ENCODE measurements at regions not wholly inside any gene's neighbourhood (a gene's known extent, or its start where the extent isn't known, plus 50 kb on each side); places are given as distances from the start of the nearest gene placed in this dataset.

DNA sequence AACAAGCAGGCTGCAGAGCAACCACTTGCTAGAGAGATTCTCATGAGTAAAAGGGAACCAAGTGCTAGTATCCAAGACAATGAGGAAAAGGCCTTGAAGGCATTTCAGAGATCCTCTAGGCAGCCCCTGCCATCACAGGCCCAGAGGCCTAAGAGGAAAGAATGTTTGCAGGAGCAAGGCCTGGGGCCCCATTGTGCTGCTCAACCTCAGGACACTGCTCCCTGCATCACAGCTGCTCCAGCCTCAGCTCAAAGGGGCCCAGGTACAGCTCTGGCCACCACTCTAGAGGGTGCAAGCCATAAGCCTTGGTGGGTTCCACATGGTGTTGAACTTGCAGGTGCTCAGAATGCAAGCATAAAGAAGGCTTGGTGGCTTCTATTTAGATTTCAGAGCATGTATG is 243.0 kb upstream of the RPL38 start:
- no peak for DNase-seq (ENCODE audit: low read depth)
- TF ChIP-seq, protein P1, sequence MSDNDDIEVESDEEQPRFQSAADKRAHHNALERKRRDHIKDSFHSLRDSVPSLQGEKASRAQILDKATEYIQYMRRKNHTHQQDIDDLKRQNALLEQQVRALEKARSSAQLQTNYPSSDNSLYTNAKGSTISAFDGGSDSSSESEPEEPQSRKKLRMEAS (IDR thresholded peaks at IDR 0.05; ENCODE audit: low read depth, low read length) = no peak
- TF ChIP-seq, protein P2, sequence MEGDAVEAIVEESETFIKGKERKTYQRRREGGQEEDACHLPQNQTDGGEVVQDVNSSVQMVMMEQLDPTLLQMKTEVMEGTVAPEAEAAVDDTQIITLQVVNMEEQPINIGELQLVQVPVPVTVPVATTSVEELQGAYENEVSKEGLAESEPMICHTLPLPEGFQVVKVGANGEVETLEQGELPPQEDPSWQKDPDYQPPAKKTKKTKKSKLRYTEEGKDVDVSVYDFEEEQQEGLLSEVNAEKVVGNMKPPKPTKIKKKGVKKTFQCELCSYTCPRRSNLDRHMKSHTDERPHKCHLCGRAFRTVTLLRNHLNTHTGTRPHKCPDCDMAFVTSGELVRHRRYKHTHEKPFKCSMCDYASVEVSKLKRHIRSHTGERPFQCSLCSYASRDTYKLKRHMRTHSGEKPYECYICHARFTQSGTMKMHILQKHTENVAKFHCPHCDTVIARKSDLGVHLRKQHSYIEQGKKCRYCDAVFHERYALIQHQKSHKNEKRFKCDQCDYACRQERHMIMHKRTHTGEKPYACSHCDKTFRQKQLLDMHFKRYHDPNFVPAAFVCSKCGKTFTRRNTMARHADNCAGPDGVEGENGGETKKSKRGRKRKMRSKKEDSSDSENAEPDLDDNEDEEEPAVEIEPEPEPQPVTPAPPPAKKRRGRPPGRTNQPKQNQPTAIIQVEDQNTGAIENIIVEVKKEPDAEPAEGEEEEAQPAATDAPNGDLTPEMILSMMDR (IDR thresholded peaks at IDR 0.05; ENCODE audit: low read depth, low read length) = no peak
- no peak for TF ChIP-seq POLR2A (IDR thresholded peaks at IDR 0.05; ENCODE audit: extremely low read depth, insufficient read length)
- TF ChIP-seq MYC (IDR thresholded peaks at IDR 0.05; ENCODE audit: low read depth, low read length) = no peak
- no peak overlapping the region for H3K4me3 ChIP-seq (ENCODE audit: low read depth, low read length)

DNA sequence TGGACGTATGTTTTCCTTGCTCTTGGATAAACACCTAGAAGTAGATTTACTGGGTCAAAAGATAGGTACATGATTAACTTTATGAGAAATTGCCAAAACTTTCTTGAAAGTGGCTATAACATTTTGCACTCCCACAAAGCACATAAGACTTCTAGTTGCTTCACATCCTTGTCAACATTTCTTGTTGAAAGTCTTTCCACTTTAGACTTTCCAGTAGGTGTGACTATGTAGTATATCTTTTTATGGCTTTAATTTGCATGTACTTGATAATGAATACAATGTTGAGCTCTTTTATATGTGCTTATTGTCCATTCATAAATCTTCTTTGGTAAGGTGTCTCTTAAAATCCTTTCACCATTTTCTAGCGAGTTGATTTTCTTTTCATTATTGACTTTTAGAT is 241.2 kb upstream of the RPL38 start:
- DNase-seq (ENCODE audit: low read depth) = no peak
- no peak overlapping the region for H3K4me3 ChIP-seq (ENCODE audit: low read depth, low read length)
- TF ChIP-seq, protein P1 (IDR thresholded peaks at IDR 0.05; ENCODE audit: low read depth, low read length) = no peak
- TF ChIP-seq, protein P2 (IDR thresholded peaks at IDR 0.05; ENCODE audit: low read depth, low read length) = no peak
- TF ChIP-seq MYC (IDR thresholded peaks at IDR 0.05; ENCODE audit: low read depth, low read length) = no peak

DNA sequence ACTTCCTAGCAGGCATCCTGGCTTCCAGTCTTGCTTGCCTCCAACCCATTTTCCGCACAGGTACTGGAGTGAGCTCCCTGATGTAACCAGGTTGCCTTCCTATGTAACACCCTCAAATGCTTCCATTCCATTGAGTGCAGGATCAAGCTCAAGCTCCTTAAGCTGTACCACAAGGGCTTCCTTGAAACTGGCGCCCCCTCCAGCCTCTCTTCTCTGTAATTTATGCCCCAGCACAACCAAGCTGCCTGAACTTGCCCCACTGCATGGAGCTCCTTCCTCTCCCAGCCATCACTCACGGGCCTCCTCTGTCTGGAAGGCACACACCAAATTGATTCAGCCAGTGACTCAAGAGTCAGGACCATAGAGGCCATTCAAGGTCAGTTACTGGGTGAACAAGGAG is 234.8 kb upstream of the RPL38 start:
- TF ChIP-seq POLR2A (IDR thresholded peaks at IDR 0.05; ENCODE audit: extremely low read depth, insufficient read length) (no peak), MYC (IDR thresholded peaks at IDR 0.05; ENCODE audit: low read depth, low read length) (no peak)
- TF ChIP-seq, protein P2 (IDR thresholded peaks at IDR 0.05; ENCODE audit: low read depth, low read length) = no peak
- TF ChIP-seq, protein P1 (IDR thresholded peaks at IDR 0.05; ENCODE audit: low read depth, low read length) = no peak
- H3K4me3 ChIP-seq (ENCODE audit: low read depth, low read length) = no peak overlapping the region
- DNase-seq (ENCODE audit: low read depth) = peak; percentile 39

DNA sequence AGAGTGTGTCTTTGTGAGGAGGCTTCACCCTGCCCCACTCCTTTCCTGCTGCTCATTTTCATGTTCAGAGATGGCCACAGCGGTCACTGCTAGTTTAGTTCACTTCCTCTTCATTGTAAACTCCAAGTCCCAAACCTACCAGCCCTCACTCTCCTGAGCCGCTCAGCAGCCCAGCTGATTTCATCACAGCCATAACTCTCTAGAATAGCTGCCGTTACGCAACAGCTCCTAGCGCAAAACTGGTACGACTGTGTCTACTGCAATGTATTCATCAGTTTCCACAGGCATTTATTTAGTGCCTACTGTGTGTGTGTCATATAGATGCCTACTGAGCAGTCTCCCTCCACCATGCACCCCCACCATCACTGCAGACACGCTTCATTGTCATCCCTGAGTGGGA is 233.5 kb upstream of the RPL38 start:
- H3K4me3 ChIP-seq (ENCODE audit: low read depth, low read length) = no peak overlapping the region
- TF ChIP-seq POLR2A (IDR thresholded peaks at IDR 0.05; ENCODE audit: extremely low read depth, insufficient read length) = no peak
- TF ChIP-seq, protein P1 (IDR thresholded peaks at IDR 0.05; ENCODE audit: low read depth, low read length) = no peak
- TF ChIP-seq, protein P2 (IDR thresholded peaks at IDR 0.05; ENCODE audit: low read depth, low read length) = no peak
- peak; percentile 57; the same call in 1 of the 2 replicates for TF ChIP-seq MYC (IDR thresholded peaks at IDR 0.05; ENCODE audit: low read depth, low read length)
- DNase-seq (ENCODE audit: low read depth) = peak; percentile 96

DNA sequence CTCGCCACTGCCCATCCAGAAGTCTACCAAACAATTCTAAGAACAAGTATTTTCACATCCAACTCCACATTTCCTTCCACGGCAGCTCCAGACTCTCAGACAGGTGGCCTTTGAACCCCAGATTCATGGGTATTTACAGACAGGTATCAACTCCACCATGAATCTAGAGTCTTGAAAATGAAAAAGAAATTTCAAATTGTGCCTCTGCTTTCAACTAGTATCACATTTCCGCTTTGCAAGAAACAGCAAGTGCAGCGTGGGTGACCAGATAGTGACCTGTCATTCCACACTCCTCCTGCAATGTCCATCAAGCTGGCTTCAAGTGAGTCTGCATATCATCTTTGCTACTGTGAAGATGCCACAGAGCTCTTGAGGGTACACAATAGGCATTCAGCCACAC is 232.4 kb upstream of the RPL38 start:
- no peak overlapping the region for H3K4me3 ChIP-seq (ENCODE audit: low read depth, low read length)
- DNase-seq (ENCODE audit: low read depth) = no peak
- TF ChIP-seq MYC (IDR thresholded peaks at IDR 0.05; ENCODE audit: low read depth, low read length) = no peak
- TF ChIP-seq, protein P1 (IDR thresholded peaks at IDR 0.05; ENCODE audit: low read depth, low read length) = no peak
- TF ChIP-seq, protein P2 (IDR thresholded peaks at IDR 0.05; ENCODE audit: low read depth, low read length) = no peak
- no peak for TF ChIP-seq POLR2A (IDR thresholded peaks at IDR 0.05; ENCODE audit: extremely low read depth, insufficient read length)

DNA sequence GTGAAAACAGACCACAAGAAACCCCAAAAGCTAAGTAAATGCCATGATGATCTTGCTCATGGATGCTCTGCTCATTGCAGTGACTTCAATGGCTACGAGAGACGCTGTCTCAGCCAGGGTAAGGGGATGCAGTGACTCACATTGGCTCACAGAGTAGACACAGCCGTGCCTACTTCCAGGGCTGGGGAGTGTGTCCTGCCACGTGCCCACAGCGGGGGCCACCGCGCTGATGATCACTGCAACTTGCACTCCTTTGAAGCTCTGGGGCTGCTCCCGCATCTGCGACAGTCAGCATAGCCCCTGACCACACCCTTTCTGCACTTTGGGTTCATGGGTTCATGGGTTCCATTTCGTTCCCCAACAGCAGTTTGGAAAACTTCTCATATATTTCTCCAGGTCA is 231.4 kb upstream of the RPL38 start:
- TF ChIP-seq POLR2A (IDR thresholded peaks at IDR 0.05; ENCODE audit: extremely low read depth, insufficient read length) = no peak
- no peak for TF ChIP-seq MYC (IDR thresholded peaks at IDR 0.05; ENCODE audit: low read depth, low read length)
- no peak overlapping the region for H3K4me3 ChIP-seq (ENCODE audit: low read depth, low read length)
- DNase-seq (ENCODE audit: low read depth) = no peak
